ENCODE measurements at regions not wholly inside any gene's neighbourhood (a gene's known extent, or its start where the extent isn't known, plus 50 kb on each side); places are given as distances from the start of the nearest gene placed in this dataset.

GRCh38 chr11:76298255-76298654, 82.7 kb downstream of the THAP12 start:
- Histone ChIP-seq H3K4me3 (no peak overlapping the region), H3K4me1 (no peaks in the 10 kb centered on the region), H3K27ac (no peak overlapping the region), H3K36me3 (no peaks in the 10 kb centered on the region), H3K9me3 (no peaks in the 10 kb centered on the region), H3K27me3 (no peaks in the 10 kb centered on the region)
- intact Hi-C loops (cut with DNase I) = no loop called here
- TF ChIP-seq CTCF (IDR thresholded peaks at IDR 0.05) = no peak
- no peak for DNase-seq (ENCODE audit: low spot score in 2 of 2)

- no peak for DNase-seq (ENCODE audit: low spot score in 2 of 2)
- intact Hi-C loops (cut with DNase I) = no loop called here
- no peaks in the 10 kb centered on the region for H3K9me3 ChIP-seq
- H3K36me3 ChIP-seq = no peaks in the 10 kb centered on the region
- TF ChIP-seq CTCF (IDR thresholded peaks at IDR 0.05) = no peak
- no peak overlapping the region for H3K27ac ChIP-seq
- no peaks in the 10 kb centered on the region for H3K27me3 ChIP-seq
- no peak overlapping the region for H3K4me3 ChIP-seq
- H3K4me1 ChIP-seq = no peaks in the 10 kb centered on the region
Measured at GRCh38 chr11:76296731-76297542, 84.0 kb downstream of the THAP12 start.

GRCh38 chr11:76293189-76293631, 86.9 kb upstream of the WNT11 start:
- DNase-seq (ENCODE audit: low spot score in 2 of 2) = no peak
- no peak overlapping the region for H3K4me3 ChIP-seq
- intact Hi-C loops (cut with DNase I) = no loop called here
- no peaks in the 10 kb centered on the region for H3K9me3 ChIP-seq
- no peak overlapping the region for H3K27ac ChIP-seq
- H3K27me3 ChIP-seq = no peaks in the 10 kb centered on the region
- H3K36me3 ChIP-seq = no peaks in the 10 kb centered on the region
- no peaks in the 10 kb centered on the region for H3K4me1 ChIP-seq
- no peak for TF ChIP-seq CTCF (IDR thresholded peaks at IDR 0.05)

- H3K4me3 ChIP-seq = no peak overlapping the region
- no peak overlapping the region for H3K27ac ChIP-seq
- TF ChIP-seq CTCF (IDR thresholded peaks at IDR 0.05) = no peak
- DNase-seq (ENCODE audit: low spot score in 2 of 2) = no peak
- H3K36me3 ChIP-seq = no peaks in the 10 kb centered on the region
- H3K9me3 ChIP-seq = no peaks in the 10 kb centered on the region
- H3K27me3 ChIP-seq = no peaks in the 10 kb centered on the region
- no peaks in the 10 kb centered on the region for H3K4me1 ChIP-seq
- intact Hi-C loops (cut with DNase I) = no loop called here
Measured at GRCh38 chr11:76292583-76293188, 86.4 kb upstream of the WNT11 start.

GRCh38 chr11:76291576-76292526, 85.5 kb upstream of the WNT11 start:
- Histone ChIP-seq H3K9me3 (no peaks in the 10 kb centered on the region), H3K27me3 (no peaks in the 10 kb centered on the region), H3K4me3 (no peak overlapping the region), H3K27ac (no peak overlapping the region), H3K36me3 (no peaks in the 10 kb centered on the region), H3K4me1 (no peaks in the 10 kb centered on the region)
- intact Hi-C loops (cut with DNase I) = no loop called here
- TF ChIP-seq CTCF (IDR thresholded peaks at IDR 0.05) = no peak
- no peak for DNase-seq (ENCODE audit: low spot score in 2 of 2)

Data from ascending aorta (tissue), 2 donors.